Activated CD4-positive, alpha-beta T cell treated with anti-CD3 and anti-CD28 coated beads, Interleukin-2, amount 50 U/mL, for 1 hour (primary cell): ENCODE measurements at regions not wholly inside any gene's neighbourhood (a gene's known extent, or its start where the extent isn't known, plus 50 kb on each side); places are given as distances from the start of the nearest gene placed in this dataset.
"Not testable (repeated sequence)": the region's sequence is repeated elsewhere in the genome, so short reads cannot be mapped to it uniquely, and the experiment has no call there.

Experiments used
- DNase-seq: peaks from one replicate; pipeline ENCODE4 v3.0.0-alpha.2; 2020

DNA sequence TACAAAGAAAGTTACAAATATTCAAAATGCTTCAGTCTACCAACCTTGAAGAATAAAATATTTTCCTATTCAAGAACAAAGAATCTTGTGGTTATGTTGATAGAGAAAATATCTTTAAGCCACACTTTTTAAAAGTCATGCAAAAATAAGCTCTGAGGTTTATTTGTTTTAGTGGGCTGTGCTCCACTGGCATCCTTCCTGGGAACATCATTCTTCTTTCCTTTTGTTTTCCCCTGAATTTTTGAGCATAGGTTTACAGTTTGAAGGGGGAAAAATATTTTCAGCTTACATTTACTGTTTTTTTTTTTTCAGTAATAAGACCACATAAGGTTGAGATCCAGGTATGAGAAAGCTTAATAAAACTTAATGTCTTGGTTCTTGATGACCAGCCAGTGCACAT lies 72.0 kb upstream of the BACH2 start:
- no peak for DNase-seq

DNA sequence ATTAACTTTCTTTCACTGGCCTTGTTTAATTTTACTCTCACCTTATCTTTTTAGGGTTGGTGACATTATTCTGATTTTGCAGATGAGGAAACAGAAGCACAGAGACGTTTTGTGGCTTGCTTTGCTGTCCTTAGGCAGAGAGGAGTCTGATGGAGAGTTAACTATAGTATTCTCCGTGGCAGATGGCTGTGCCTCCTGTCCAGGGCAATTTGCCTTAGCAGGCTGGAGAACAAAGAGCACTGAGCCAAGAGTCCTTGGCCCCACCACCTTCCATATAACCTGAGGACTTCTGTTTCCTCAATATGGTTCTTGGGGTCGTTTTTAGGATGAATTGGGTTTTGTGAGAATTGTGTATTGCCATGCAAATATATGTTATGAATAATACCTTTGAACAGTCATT lies 71.4 kb upstream of the BACH2 start:
- DNase-seq = no peak

GRCh38 chr6:90365565-90366219 lies 69.0 kb upstream of the BACH2 start:
- no peak for DNase-seq

DNA sequence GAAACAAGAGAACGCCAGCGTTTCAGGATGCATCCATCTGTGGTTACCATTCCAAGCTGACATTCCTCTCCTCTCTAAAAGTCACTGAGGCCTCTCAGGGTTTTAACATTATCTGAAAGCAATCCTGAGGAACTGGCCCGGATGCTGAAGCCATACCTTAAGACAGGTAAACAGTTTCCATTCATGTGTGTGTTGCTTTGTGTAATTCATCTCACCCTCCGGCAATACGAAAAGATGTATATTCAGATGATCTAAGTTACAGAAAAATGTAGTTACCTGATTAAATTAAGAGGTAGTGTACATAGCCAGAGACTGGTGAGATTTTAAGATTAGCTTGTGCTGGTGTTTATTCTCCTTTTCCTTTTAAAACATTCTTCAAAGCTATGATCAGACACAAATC lies 68.4 kb upstream of the BACH2 start:
- no peak for DNase-seq

DNA sequence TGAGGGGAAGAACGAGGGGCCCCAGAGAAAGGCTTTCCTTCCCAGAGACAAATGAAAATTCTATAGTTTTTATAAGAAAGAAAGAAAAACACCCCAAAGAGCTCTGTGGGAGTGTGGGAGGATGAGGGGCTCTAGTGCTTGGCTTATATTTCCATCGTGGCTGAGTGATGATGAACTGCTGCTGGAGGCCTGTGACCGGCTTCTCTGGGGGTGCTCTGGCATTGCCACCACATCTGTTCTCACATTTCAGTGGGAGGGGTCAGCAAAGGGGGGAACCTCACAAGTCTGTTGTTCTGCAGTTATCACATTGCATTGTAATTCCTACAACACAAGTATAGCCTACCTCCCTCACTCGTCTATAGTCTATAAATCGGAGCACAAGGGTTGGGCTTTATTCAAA lies 67.6 kb upstream of the BACH2 start:
- no peak for DNase-seq

DNA sequence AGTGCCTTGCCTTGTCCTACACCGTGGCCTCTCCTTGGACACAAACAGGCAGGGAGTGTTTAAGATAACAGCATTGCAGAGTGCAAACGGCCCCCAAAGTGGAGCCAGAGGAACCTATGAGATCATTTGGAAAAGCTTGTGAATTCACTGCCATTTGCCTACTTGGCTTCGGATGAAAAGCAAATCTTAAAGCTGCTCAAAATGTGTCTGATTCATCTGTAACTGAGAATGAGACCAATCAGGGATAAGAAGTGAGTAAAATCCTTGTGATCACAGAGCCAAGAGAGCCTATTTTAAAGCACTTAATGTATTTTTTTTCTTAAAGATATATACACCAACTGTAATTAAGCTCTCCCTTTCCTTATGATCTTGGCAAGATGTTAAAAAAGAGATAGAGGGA lies 65.7 kb upstream of the BACH2 start:
- DNase-seq = no peak

DNA sequence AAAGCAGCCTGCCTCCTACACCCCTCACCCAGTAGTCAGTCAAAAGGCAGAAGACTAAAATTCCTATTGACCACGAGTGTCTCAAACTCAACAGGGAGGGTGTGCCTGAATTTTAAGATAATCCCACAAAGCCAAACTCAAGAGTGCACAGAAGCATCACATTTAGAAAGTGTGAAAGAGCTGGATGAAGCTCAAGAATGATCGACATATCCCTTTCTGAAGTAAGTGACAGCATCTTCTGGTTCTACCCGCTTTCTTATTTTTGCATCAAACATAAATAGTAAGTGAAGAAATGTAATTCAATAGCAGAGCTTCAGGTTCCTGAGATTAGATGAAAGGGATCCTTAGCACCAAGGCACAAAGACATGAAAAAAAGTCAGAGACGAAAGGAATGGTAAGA lies 64.5 kb upstream of the BACH2 start:
- DNase-seq = no peak

- not testable (repeated sequence) for DNase-seq
Observed at GRCh38 chr6:90358036-90358770, 61.6 kb upstream of the BACH2 start.

- DNase-seq = no peak
Observed at GRCh38 chr6:90356012-90356421, 59.4 kb upstream of the BACH2 start.

DNA sequence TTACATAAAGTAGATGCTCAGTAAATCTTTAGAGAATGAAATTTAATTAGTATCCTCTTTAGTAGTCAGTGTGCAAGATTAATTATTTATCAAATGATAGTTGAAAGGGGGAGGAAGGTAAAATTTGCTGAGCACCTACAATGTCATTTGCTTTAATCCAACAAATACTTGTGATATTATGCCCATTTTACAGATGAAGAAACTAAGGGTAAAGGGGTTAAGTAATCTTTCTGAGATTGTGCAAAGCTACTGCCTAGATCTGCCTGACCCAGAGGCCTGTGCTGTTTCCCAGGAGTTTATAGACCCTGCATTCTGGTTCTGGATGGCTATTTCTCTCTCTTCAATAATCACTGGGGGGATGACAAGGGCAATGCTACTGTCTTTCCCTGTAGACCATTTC lies 58.3 kb upstream of the BACH2 start:
- DNase-seq = no peak

GRCh38 chr6:90351696-90352095 lies 55.1 kb upstream of the BACH2 start:
- no peak for DNase-seq

DNA sequence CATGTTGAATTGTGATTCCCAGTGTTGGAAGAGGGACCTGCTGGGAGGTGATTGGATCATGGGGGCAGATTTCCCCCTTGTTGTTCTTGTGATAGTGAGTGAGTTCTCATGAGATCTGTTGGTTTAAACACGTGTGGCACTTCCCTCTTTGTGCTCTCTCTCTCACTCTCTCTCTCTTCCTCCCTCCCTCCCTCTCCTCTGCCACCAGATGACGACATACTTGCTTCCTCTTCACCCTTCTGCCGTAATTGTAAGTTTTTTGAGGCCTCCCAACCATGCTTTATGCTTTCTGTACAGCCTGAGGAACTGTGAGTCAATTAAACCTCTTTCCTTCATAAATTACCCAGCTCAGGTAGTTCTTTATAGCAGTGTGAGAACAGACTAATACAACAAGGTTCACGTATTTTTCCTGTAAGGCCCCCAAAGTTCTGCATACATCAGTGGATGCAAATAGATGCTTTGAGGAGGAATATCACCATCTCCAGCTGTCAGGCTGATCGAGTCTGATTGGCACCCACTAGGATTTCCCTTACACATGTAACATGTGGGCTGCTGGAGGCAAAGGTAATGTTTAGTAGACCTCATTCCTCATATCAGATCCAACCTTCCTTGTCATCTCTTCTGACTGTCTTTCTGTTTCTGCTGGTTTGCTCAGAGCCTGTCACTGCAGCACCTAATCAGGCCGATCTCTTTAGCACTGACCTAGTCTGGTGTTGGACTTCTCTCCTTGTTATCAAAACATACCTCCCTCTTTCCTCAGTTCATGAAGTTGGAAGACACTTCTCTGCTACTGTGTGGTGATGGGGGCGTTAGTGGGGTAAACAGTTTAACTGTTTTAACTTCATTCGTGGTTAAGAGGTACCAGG lies 54.3 kb upstream of the BACH2 start:
- peak; percentile 19 for DNase-seq

- no peak for DNase-seq
Observed at GRCh38 chr6:90347411-90347851, 50.8 kb upstream of the BACH2 start.

- no peak for DNase-seq
Observed at GRCh38 chr6:90346729-90347128, 50.1 kb upstream of the BACH2 start.
